ENCODE measurements at regions not wholly inside any gene's neighbourhood (a gene's known extent, or its start where the extent isn't known, plus 50 kb on each side); places are given as distances from the start of the nearest gene placed in this dataset.

DNA sequence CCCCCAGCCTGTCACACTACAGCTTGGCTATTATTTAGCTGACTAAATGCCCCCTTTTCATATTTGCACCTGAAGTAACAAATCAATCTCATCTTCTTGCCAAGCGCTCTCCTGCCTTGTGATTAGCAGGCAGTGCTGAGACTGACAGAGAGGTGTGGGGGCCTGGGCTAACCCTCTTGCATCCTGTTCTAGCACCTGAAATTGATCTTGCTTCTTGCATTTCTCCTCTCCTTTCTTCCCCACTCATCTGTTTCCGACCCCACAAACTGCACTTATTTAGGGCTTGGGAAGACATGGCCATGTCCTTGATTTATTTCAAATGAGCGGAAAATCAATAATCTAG, 309.0 kb upstream of the PROK2 start:
- TF ChIP-seq TCF12 (IDR thresholded peaks at IDR 0.05; ENCODE audit: low read depth, low read length) (no peak), CTCF (IDR thresholded peaks at IDR 0.05; ENCODE audit: control extremely low read depth in 1 of 3, insufficient read depth in 1 of 3, low read depth in 1 of 3, low read length in 3 of 3) (no peak), POLR2AphosphoS5 (IDR thresholded peaks at IDR 0.05; ENCODE audit: low read depth, low read length) (no peak), YY1 (IDR thresholded peaks at IDR 0.05; ENCODE audit: low read depth, low read length) (no peak), USF2 (IDR thresholded peaks at IDR 0.05; ENCODE audit: low read length) (no peak), JUND (IDR thresholded peaks at IDR 0.05; ENCODE audit: low read length) (no peak), E2F6 (IDR thresholded peaks at IDR 0.05) (no peak), FOSL1 (IDR thresholded peaks at IDR 0.05; ENCODE audit: insufficient read depth, low read depth, low read length) (no peak), EZH2 (IDR thresholded peaks at IDR 0.05; ENCODE audit: low read depth, low read length, severe bottlenecking) (no peak), EGR1 (IDR thresholded peaks at IDR 0.05; ENCODE audit: borderline replicate concordance, low read depth, low read length) (no peak), SIX5 (IDR thresholded peaks at IDR 0.05; ENCODE audit: low read depth, low read length) (no peak)
- TF ChIP-seq, protein P1, sequence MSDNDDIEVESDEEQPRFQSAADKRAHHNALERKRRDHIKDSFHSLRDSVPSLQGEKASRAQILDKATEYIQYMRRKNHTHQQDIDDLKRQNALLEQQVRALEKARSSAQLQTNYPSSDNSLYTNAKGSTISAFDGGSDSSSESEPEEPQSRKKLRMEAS (IDR thresholded peaks at IDR 0.05): no peak

Data from H1 (cell line).